Glutamatergic neuron (in vitro differentiated cells): ENCODE measurements at regions not wholly inside any gene's neighbourhood (a gene's known extent, or its start where the extent isn't known, plus 50 kb on each side); places are given as distances from the start of the nearest gene placed in this dataset.

ENCODE experiments used
- DNase-seq: peaks from one replicate; pipeline ENCODE4 v3.0.0; 2022
- H3K27ac Mint-ChIP-seq: one replicate; pipeline ENCODE4 v1.8.0; 2020; ENCODE audit warnings: mild to moderate bottlenecking, mixed read lengths, inconsistent platforms; ENCODE audit not compliant: unreplicated experiment
- H3K27me3 Mint-ChIP-seq: one replicate; pipeline ENCODE4 v1.8.0; 2020; ENCODE audit warnings: mild to moderate bottlenecking, moderate library complexity, mixed read lengths, inconsistent platforms; ENCODE audit not compliant: unreplicated experiment
- H3K36me3 Mint-ChIP-seq: one replicate; pipeline ENCODE4 v1.8.0; 2020; ENCODE audit warnings: mild to moderate bottlenecking, mixed read lengths, inconsistent platforms; ENCODE audit not compliant: unreplicated experiment
- H3K4me1 Mint-ChIP-seq: one replicate; pipeline ENCODE4 v1.8.0; 2020; ENCODE audit warnings: mild to moderate bottlenecking, low read depth, mixed read lengths, inconsistent platforms; ENCODE audit not compliant: unreplicated experiment
- H3K4me3 Mint-ChIP-seq: one replicate; pipeline ENCODE4 v1.8.0; 2020; ENCODE audit warnings: mild to moderate bottlenecking, mixed read lengths, inconsistent platforms; ENCODE audit not compliant: unreplicated experiment
- H3K9me3 Mint-ChIP-seq: one replicate; pipeline ENCODE4 v1.8.0; 2020; ENCODE audit warnings: mild to moderate bottlenecking, moderate library complexity, mixed read lengths, inconsistent platforms; ENCODE audit not compliant: unreplicated experiment
- TF ChIP-seq, protein P1 (sequence below): fragments of 200-600 bp; sonication (generic); IDR thresholded peaks from one replicate; pipeline ENCODE4 v1.5.0; 2021; ENCODE audit not compliant: partially characterized antibody, unreplicated experiment

DNA sequence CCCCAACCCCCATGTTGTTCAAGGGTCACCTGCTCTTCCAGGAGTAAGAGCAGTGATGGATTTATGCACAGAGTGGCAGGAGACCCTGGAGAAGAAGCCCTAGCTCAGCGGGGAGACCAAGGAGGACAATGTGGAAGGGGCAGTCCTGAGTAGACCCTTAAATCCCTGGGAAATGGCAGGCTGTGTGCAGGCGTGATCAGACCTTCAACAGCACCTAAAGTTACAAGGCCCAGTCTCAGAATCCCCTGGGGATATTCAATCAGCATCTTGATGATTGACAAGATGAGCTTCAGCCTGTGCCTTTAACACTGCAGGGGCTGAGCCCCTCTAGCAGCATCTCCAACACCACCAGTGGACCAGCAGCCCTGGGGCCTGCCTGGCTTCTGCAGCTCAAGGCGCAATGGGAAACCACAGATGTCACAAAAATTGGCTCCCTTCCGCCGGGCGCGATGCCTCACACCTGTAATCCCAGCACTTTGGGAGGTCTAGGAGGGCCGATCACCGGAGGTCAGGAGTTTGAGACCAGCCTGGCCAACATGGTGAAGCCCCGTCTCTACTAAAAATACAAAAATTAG lies 60.4 kb downstream of the IRF2BP2 start:
- H3K27ac Mint-ChIP-seq = no peak overlapping the region
- no peaks in the 10 kb centered on the region for H3K36me3 Mint-ChIP-seq
- no peak overlapping the region for H3K4me3 Mint-ChIP-seq
- H3K27me3 Mint-ChIP-seq = peaks cover 3% of the 10 kb centered on the region
- DNase-seq = no peak
- TF ChIP-seq, protein P1, sequence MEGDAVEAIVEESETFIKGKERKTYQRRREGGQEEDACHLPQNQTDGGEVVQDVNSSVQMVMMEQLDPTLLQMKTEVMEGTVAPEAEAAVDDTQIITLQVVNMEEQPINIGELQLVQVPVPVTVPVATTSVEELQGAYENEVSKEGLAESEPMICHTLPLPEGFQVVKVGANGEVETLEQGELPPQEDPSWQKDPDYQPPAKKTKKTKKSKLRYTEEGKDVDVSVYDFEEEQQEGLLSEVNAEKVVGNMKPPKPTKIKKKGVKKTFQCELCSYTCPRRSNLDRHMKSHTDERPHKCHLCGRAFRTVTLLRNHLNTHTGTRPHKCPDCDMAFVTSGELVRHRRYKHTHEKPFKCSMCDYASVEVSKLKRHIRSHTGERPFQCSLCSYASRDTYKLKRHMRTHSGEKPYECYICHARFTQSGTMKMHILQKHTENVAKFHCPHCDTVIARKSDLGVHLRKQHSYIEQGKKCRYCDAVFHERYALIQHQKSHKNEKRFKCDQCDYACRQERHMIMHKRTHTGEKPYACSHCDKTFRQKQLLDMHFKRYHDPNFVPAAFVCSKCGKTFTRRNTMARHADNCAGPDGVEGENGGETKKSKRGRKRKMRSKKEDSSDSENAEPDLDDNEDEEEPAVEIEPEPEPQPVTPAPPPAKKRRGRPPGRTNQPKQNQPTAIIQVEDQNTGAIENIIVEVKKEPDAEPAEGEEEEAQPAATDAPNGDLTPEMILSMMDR = no peak
- H3K4me1 Mint-ChIP-seq = peaks cover 28% of the 10 kb centered on the region
- H3K9me3 Mint-ChIP-seq = peaks cover 4% of the 10 kb centered on the region

DNA sequence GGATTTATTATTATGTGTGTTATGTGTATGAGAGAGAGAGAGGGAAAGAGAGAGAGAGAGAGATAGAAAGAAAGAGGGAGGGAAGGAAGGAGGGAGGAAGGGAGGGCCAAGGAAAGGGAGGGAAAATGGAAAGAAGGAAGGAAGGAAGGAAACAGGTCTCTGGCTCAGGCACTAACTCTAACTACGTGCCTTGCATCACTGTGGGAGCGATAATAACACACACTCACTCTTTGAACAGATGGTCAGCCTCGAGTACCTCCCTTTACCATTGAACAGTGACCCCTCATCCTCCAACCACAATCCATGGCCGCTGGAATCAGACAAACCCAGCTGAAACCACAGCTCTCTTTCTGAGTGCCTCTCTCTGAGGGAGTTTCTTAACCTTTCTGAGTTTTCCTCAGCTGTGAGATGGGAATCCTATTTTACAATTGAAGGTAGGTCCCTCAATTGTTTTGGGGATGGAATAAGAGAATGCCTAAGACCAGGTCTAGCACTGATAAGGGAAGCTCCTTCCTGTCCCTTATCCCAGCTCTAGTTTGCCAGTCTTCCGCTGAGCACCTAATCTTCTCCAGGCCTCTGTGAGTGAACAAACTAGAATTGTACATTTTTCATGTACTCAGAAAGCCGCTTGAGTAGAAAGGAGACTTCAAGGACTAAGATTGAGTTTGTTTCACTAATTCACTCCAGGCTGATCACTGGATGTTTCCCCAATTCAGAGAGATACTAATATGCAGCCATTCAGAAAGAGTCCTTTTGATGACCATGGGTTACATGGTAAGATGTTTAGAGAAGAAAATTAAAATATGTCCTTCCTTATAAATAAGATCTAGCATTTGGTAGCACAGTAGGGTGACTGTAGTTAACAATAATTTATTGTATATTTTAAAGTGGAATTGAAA lies 62.8 kb downstream of the IRF2BP2 start:
- no peaks in the 10 kb centered on the region for H3K36me3 Mint-ChIP-seq
- no peak overlapping the region for H3K27ac Mint-ChIP-seq
- H3K4me3 Mint-ChIP-seq = no peak overlapping the region
- H3K9me3 Mint-ChIP-seq = peaks cover 4% of the 10 kb centered on the region
- TF ChIP-seq, protein P1 = no peak
- peaks cover 32% of the 10 kb centered on the region for H3K4me1 Mint-ChIP-seq
- DNase-seq = no peak
- H3K27me3 Mint-ChIP-seq = peaks cover 3% of the 10 kb centered on the region

DNA sequence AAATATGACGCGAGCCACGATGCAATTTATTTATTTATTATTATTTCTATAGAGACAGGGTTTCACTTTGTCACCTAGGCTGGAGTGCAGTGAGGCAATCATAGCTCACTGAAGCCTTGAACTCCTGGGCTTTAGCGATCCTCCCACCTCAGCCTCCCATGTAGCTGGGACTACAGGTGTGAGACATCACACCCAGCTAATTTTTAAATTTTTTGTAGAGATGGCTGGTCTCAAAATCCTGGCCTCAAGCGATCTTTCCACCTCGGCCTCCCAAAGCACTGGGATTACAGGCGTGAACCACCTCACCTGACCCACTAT lies 63.6 kb downstream of the IRF2BP2 start:
- no peak overlapping the region for H3K27ac Mint-ChIP-seq
- H3K36me3 Mint-ChIP-seq = no peaks in the 10 kb centered on the region
- no peak overlapping the region for H3K4me3 Mint-ChIP-seq
- H3K9me3 Mint-ChIP-seq = peaks cover 3% of the 10 kb centered on the region
- H3K4me1 Mint-ChIP-seq = peaks cover 32% of the 10 kb centered on the region
- DNase-seq = no peak
- H3K27me3 Mint-ChIP-seq = peaks cover 3% of the 10 kb centered on the region
- TF ChIP-seq, protein P1 = no peak

DNA sequence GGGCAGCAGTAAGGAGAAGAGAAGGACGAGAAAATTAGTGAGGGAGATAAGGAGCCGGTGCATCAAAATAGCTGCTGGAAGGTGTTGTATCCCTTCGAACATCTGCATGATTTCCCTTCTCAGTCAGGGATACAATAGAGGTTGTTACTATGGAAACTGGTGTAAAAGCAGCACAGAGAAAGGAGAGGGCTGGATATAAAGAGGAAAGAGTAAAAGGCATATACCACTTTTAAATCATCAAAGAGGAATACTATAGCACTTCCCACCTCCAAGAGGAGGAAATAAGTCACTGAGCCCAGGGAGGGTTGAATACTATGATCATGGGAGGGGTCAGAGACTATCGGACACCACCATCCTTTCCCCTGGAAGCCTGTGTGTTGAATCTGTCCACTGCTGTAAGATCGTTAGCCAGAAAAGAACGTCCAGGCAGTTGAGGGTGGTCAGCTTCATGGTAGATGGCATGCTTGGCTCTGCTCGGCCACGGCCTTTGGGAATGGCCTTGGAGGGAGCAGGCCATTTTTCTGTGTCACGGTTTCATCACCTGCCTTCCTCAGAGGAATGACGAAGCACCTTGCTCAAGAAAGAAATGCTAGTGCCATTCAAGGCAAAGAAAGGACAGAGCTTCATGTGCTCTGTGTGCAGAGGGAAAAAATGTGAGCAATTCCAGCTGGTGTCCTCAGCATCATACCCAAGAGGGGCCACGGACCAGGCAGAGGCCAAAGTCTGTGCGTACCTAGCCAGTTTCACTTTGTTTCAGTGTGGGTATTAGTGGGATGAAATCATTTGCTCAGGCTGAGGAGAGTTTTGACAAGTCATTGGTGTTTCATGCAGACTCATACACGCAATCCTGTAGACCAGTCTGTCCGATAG lies 64.2 kb downstream of the IRF2BP2 start:
- Mint-ChIP-seq H3K9me3 (peaks cover 2% of the 10 kb centered on the region), H3K36me3 (no peaks in the 10 kb centered on the region), H3K27ac (no peak overlapping the region), H3K4me1 (peaks cover 32% of the 10 kb centered on the region), H3K4me3 (no peak overlapping the region), H3K27me3 (peaks cover 3% of the 10 kb centered on the region)
- TF ChIP-seq, protein P1 = no peak
- no peak for DNase-seq
